ENCODE measurements at regions not wholly inside any gene's neighbourhood (a gene's known extent, or its start where the extent isn't known, plus 50 kb on each side); places are given as distances from the start of the nearest gene placed in this dataset.

GRCh38 chr10:47205192-47205591, 94.8 kb upstream of the GDF10 start:
- TF ChIP-seq, protein P1, sequence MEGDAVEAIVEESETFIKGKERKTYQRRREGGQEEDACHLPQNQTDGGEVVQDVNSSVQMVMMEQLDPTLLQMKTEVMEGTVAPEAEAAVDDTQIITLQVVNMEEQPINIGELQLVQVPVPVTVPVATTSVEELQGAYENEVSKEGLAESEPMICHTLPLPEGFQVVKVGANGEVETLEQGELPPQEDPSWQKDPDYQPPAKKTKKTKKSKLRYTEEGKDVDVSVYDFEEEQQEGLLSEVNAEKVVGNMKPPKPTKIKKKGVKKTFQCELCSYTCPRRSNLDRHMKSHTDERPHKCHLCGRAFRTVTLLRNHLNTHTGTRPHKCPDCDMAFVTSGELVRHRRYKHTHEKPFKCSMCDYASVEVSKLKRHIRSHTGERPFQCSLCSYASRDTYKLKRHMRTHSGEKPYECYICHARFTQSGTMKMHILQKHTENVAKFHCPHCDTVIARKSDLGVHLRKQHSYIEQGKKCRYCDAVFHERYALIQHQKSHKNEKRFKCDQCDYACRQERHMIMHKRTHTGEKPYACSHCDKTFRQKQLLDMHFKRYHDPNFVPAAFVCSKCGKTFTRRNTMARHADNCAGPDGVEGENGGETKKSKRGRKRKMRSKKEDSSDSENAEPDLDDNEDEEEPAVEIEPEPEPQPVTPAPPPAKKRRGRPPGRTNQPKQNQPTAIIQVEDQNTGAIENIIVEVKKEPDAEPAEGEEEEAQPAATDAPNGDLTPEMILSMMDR (IDR thresholded peaks at IDR 0.05) = no peak
- TF ChIP-seq POLR2AphosphoS5 (IDR thresholded peaks at IDR 0.05; ENCODE audit: insufficient read depth in 1 of 2, low read depth in 1 of 2) = no peak

All from vagina (tissue), 2 donors.